NB4 (cell line): ENCODE measurements at regions not wholly inside any gene's neighbourhood (a gene's known extent, or its start where the extent isn't known, plus 50 kb on each side); places are given as distances from the start of the nearest gene placed in this dataset.
"Not testable (repeated sequence)": the region's sequence is repeated elsewhere in the genome, so short reads cannot be mapped to it uniquely, and the experiment has no call there.

Experiments used
- CTCF ChIP-seq: IDR thresholded peaks from one replicate; pipeline ENCODE4 v1.5.1; 2012; ENCODE audit warnings: low read depth, low read length
- MAX ChIP-seq: IDR thresholded peaks from 2 replicates; pipeline ENCODE4 v1.6.1; 2011; ENCODE audit warnings: low read depth, low read length
- MYC ChIP-seq: IDR thresholded peaks from 2 replicates; pipeline ENCODE4 v1.6.1; 2011; ENCODE audit warnings: low read depth, low read length
- POLR2A ChIP-seq: IDR thresholded peaks from 2 replicates; pipeline ENCODE4 v1.6.1; 2011; ENCODE audit warnings: mild to moderate bottlenecking; ENCODE audit not compliant: insufficient read length; ENCODE audit errors: extremely low read depth

GRCh38 chr4:49149006-49149975 is 163.2 kb downstream of the CWH43 start:
- TF ChIP-seq MAX, POLR2A, CTCF, MYC: not testable (repeated sequence)
